Lower lobe of right lung (tissue), 2 donors: ENCODE measurements at regions not wholly inside any gene's neighbourhood (a gene's known extent, or its start where the extent isn't known, plus 50 kb on each side); places are given as distances from the start of the nearest gene placed in this dataset.

Experiments
- ATAC-seq, 2 donors: fragments of 200-7000 bp; cut with Tn5 transposase; one replicate each; pipeline ENCODE4 v1.9.1; 2020 to 2022; ENCODE audit warnings: mild to moderate bottlenecking in 2 of 2, moderate library complexity in 2 of 2
- DNase-seq: peaks from one replicate; pipeline ENCODE4 v3.0.0-alpha.2; 2020
- H3K27ac ChIP-seq: fragments of 200-600 bp; one replicate; pipeline ENCODE4 v1.8.0; 2022
- H3K27me3 ChIP-seq: fragments of 200-600 bp; one replicate; pipeline ENCODE4 v1.8.0; 2022; ENCODE audit warnings: low read depth
- H3K36me3 ChIP-seq: fragments of 200-600 bp; one replicate; pipeline ENCODE4 v1.8.0; 2022; ENCODE audit warnings: mild to moderate bottlenecking
- H3K4me1 ChIP-seq: fragments of 200-600 bp; one replicate; pipeline ENCODE4 v1.8.0; 2022
- H3K4me3 ChIP-seq: fragments of 200-600 bp; one replicate; pipeline ENCODE4 v1.8.0; 2022; ENCODE audit warnings: mild to moderate bottlenecking
- H3K9me3 ChIP-seq: fragments of 200-600 bp; one replicate; pipeline ENCODE4 v1.8.0; 2022
- CTCF ChIP-seq: fragments of 200-600 bp; IDR thresholded peaks from one replicate; pipeline ENCODE4 v1.8.0; 2022; ENCODE audit warnings: antibody characterized with exemption, mild to moderate bottlenecking
- intact Hi-C: fragments of 100-400 bp; cut with DNase I; formaldehyde crosslinking; loops from one replicate; pipeline ENCODE4 v1.11.0; 2022
- donor health status: DM: no; HTN: yes; CAD: no; lungs with severe emphysema.

GRCh38 chrX:42627891-42628290 is 150.1 kb downstream of the PPP1R2C start:
- Histone ChIP-seq H3K27me3 (no peaks in the 10 kb centered on the region), H3K9me3 (no peaks in the 10 kb centered on the region), H3K27ac (no peak overlapping the region), H3K36me3 (no peaks in the 10 kb centered on the region), H3K4me1 (no peaks in the 10 kb centered on the region), H3K4me3 (no peak overlapping the region)
- intact Hi-C loops, result no loop called here
- TF ChIP-seq CTCF, result no peak
- ATAC-seq, result no peak
- no peak for DNase-seq

GRCh38 chrX:42624524-42624923 is 153.4 kb downstream of the PPP1R2C start:
- H3K27me3 ChIP-seq, result no peaks in the 10 kb centered on the region
- no peaks in the 10 kb centered on the region for H3K4me1 ChIP-seq
- H3K4me3 ChIP-seq, result no peak overlapping the region
- DNase-seq (no peak), ATAC-seq (no peak)
- H3K9me3 ChIP-seq, result no peaks in the 10 kb centered on the region
- no peak overlapping the region for H3K27ac ChIP-seq
- intact Hi-C loops, result no loop called here
- TF ChIP-seq CTCF, result no peak
- H3K36me3 ChIP-seq, result no peaks in the 10 kb centered on the region

GRCh38 chrX:42619068-42619467 is 158.9 kb downstream of the PPP1R2C start:
- ATAC-seq, result no peak

GRCh38 chrX:42616981-42617380 is 161.0 kb downstream of the PPP1R2C start:
- no peak overlapping the region for H3K4me3 ChIP-seq
- H3K9me3 ChIP-seq, result no peaks in the 10 kb centered on the region
- TF ChIP-seq CTCF, result no peak
- H3K36me3 ChIP-seq, result no peaks in the 10 kb centered on the region
- DNase-seq (no peak), ATAC-seq (no peak)
- H3K27me3 ChIP-seq, result no peaks in the 10 kb centered on the region
- H3K4me1 ChIP-seq, result no peaks in the 10 kb centered on the region
- H3K27ac ChIP-seq, result no peak overlapping the region
- intact Hi-C loops, result no loop called here

More at GRCh38 chrX:42619068-42619467, 158.9 kb downstream of the PPP1R2C start:
- H3K27me3 ChIP-seq, result no peaks in the 10 kb centered on the region
- no peak for TF ChIP-seq CTCF
- intact Hi-C loops, result no loop called here
- no peak overlapping the region for H3K4me3 ChIP-seq
- H3K9me3 ChIP-seq, result no peaks in the 10 kb centered on the region
- H3K36me3 ChIP-seq, result no peaks in the 10 kb centered on the region
- no peaks in the 10 kb centered on the region for H3K4me1 ChIP-seq
- no peak for DNase-seq
- no peak overlapping the region for H3K27ac ChIP-seq

- no peak for ATAC-seq
Observed at GRCh38 chrX:42615161-42615563, 162.8 kb downstream of the PPP1R2C start.

More at GRCh38 chrX:42615161-42615563, 162.8 kb downstream of the PPP1R2C start:
- H3K4me1 ChIP-seq, result no peaks in the 10 kb centered on the region
- no peaks in the 10 kb centered on the region for H3K27me3 ChIP-seq
- H3K9me3 ChIP-seq, result no peaks in the 10 kb centered on the region
- no peak overlapping the region for H3K27ac ChIP-seq
- H3K36me3 ChIP-seq, result no peaks in the 10 kb centered on the region
- no peak for DNase-seq
- intact Hi-C loops, result no loop called here
- TF ChIP-seq CTCF, result no peak
- H3K4me3 ChIP-seq, result no peak overlapping the region
